HepG2 (cell line): ENCODE measurements at regions not wholly inside any gene's neighbourhood (a gene's known extent, or its start where the extent isn't known, plus 50 kb on each side); places are given as distances from the start of the nearest gene placed in this dataset.

Experiments used
- BHLHE40 ChIP-seq: IDR thresholded peaks from 2 replicates; pipeline ENCODE4 v1.6.1; 2011; ENCODE audit warnings: low read length, improper control_type of control experiment
- POLR2A ChIP-seq, 2 experiments: IDR thresholded peaks; 2 replicates each; pipeline ENCODE4 v1.6.1; 2011; ENCODE audit warnings: low read depth in 2 of 2, low read length in 2 of 2, mild to moderate bottlenecking in 1 of 2, moderate library complexity in 1 of 2; ENCODE audit not compliant: insufficient read depth in 1 of 2
- POLR2AphosphoS5 ChIP-seq: IDR thresholded peaks from 2 replicates; pipeline ENCODE4 v1.6.1; 2012; ENCODE audit warnings: low read depth, low read length
- SRY ChIP-seq: sonication (generic); formaldehyde crosslinking; IDR thresholded peaks from 2 replicates; pipeline ENCODE4 v1.8.0; 2022; ENCODE audit warnings: mild to moderate bottlenecking, missing genetic modification reagents
- ZNF256 ChIP-seq: sonication (generic); formaldehyde crosslinking; conservative IDR thresholded peaks from 2 replicates; pipeline ENCODE4 v1.4.0; 2020; ENCODE audit warnings: missing genetic modification reagents
- ZNF550 ChIP-seq: sonication (generic); formaldehyde crosslinking; IDR thresholded peaks from 2 replicates; pipeline ENCODE4 v1.4.0; 2020; ENCODE audit warnings: mild to moderate bottlenecking, missing genetic modification reagents, borderline replicate concordance
- ZNF589 ChIP-seq: sonication (generic); formaldehyde crosslinking; conservative IDR thresholded peaks from 2 replicates; pipeline ENCODE4 v1.8.0; 2022; ENCODE audit warnings: mild to moderate bottlenecking, moderate library complexity, missing genetic modification reagents
- ZNF713 ChIP-seq: sonication (generic); formaldehyde crosslinking; IDR thresholded peaks from 2 replicates; pipeline ENCODE4 v1.4.0; 2020; ENCODE audit warnings: mild to moderate bottlenecking, missing genetic modification reagents
- TF ChIP-seq, protein P1 (sequence below): sonication (generic); formaldehyde crosslinking; IDR thresholded peaks from 2 replicates; pipeline ENCODE4 v1.5.0; 2020; ENCODE audit warnings: mild to moderate bottlenecking, missing genetic modification reagents, moderate library complexity
- TF ChIP-seq, protein P2 (sequence below): sonication (generic); formaldehyde crosslinking; IDR thresholded peaks from 2 replicates; pipeline ENCODE4 v1.4.0; 2020; ENCODE audit warnings: missing genetic modification reagents
- TF ChIP-seq, protein P3 (sequence below): sonication (generic); formaldehyde crosslinking; IDR thresholded peaks from 2 replicates; pipeline ENCODE4 v1.5.0; 2020; ENCODE audit warnings: mild to moderate bottlenecking, missing genetic modification reagents
- TF ChIP-seq, protein P4 (sequence below): sonication (generic); formaldehyde crosslinking; IDR thresholded peaks from 2 replicates; pipeline ENCODE4 v1.4.0; 2020; ENCODE audit warnings: missing genetic modification reagents, borderline replicate concordance
- TF ChIP-seq, protein P5 (sequence below): IDR thresholded peaks from 2 replicates; pipeline ENCODE4 v1.6.1; 2016
- TF ChIP-seq, protein P6 (sequence below): sonication (generic); formaldehyde crosslinking; IDR thresholded peaks from 2 replicates; pipeline ENCODE4 v1.5.0; 2020; ENCODE audit warnings: missing genetic modification reagents

DNA sequence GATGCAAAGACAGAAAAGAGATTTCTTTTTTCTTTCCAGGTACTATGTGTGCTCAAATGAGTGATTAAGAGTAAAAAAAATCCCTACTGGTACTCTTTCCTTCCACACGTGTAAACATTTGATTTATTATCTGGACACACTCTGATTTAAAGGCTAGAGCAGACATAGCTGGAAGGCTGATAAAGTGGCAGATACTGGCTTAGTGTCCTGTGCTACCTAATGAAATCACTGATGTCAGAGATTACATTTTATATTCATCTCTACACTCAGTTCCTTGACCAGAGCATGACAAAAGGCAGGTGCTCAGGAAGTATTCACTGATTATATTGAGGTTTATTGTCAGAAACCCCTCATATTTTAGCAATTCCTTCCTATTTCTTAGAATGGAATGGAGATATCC lies 136.6 kb upstream of the SLC38A2 start:
- TF ChIP-seq, protein P1, sequence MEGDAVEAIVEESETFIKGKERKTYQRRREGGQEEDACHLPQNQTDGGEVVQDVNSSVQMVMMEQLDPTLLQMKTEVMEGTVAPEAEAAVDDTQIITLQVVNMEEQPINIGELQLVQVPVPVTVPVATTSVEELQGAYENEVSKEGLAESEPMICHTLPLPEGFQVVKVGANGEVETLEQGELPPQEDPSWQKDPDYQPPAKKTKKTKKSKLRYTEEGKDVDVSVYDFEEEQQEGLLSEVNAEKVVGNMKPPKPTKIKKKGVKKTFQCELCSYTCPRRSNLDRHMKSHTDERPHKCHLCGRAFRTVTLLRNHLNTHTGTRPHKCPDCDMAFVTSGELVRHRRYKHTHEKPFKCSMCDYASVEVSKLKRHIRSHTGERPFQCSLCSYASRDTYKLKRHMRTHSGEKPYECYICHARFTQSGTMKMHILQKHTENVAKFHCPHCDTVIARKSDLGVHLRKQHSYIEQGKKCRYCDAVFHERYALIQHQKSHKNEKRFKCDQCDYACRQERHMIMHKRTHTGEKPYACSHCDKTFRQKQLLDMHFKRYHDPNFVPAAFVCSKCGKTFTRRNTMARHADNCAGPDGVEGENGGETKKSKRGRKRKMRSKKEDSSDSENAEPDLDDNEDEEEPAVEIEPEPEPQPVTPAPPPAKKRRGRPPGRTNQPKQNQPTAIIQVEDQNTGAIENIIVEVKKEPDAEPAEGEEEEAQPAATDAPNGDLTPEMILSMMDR (CRISPR knock-in tag), result no peak
- TF ChIP-seq, protein P2, sequence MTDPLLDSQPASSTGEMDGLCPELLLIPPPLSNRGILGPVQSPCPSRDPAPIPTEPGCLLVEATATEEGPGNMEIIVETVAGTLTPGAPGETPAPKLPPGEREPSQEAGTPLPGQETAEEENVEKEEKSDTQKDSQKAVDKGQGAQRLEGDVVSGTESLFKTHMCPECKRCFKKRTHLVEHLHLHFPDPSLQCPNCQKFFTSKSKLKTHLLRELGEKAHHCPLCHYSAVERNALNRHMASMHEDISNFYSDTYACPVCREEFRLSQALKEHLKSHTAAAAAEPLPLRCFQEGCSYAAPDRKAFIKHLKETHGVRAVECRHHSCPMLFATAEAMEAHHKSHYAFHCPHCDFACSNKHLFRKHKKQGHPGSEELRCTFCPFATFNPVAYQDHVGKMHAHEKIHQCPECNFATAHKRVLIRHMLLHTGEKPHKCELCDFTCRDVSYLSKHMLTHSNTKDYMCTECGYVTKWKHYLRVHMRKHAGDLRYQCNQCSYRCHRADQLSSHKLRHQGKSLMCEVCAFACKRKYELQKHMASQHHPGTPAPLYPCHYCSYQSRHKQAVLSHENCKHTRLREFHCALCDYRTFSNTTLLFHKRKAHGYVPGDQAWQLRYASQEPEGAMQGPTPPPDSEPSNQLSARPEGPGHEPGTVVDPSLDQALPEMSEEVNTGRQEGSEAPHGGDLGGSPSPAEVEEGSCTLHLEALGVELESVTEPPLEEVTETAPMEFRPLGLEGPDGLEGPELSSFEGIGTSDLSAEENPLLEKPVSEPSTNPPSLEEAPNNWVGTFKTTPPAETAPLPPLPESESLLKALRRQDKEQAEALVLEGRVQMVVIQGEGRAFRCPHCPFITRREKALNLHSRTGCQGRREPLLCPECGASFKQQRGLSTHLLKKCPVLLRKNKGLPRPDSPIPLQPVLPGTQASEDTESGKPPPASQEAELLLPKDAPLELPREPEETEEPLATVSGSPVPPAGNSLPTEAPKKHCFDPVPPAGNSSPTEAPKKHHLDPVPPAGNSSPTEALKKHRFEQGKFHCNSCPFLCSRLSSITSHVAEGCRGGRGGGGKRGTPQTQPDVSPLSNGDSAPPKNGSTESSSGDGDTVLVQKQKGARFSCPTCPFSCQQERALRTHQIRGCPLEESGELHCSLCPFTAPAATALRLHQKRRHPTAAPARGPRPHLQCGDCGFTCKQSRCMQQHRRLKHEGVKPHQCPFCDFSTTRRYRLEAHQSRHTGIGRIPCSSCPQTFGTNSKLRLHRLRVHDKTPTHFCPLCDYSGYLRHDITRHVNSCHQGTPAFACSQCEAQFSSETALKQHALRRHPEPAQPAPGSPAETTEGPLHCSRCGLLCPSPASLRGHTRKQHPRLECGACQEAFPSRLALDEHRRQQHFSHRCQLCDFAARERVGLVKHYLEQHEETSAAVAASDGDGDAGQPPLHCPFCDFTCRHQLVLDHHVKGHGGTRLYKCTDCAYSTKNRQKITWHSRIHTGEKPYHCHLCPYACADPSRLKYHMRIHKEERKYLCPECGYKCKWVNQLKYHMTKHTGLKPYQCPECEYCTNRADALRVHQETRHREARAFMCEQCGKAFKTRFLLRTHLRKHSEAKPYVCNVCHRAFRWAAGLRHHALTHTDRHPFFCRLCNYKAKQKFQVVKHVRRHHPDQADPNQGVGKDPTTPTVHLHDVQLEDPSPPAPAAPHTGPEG (CRISPR knock-in tag), result no peak
- no peak for TF ChIP-seq ZNF713 (CRISPR knock-in tag)
- TF ChIP-seq, protein P3, sequence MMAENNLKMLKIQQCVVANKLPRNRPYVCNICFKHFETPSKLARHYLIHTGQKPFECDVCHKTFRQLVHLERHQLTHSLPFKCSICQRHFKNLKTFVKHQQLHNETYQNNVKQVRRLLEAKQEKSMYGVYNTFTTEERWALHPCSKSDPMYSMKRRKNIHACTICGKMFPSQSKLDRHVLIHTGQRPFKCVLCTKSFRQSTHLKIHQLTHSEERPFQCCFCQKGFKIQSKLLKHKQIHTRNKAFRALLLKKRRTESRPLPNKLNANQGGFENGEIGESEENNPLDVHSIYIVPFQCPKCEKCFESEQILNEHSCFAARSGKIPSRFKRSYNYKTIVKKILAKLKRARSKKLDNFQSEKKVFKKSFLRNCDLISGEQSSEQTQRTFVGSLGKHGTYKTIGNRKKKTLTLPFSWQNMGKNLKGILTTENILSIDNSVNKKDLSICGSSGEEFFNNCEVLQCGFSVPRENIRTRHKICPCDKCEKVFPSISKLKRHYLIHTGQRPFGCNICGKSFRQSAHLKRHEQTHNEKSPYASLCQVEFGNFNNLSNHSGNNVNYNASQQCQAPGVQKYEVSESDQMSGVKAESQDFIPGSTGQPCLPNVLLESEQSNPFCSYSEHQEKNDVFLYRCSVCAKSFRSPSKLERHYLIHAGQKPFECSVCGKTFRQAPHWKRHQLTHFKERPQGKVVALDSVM (CRISPR knock-in tag), result no peak
- no peak for TF ChIP-seq POLR2A (IDR thresholded peaks at IDR 0.05; ENCODE audit: insufficient read depth in 1 of 2, low read depth in 2 of 2, low read length in 2 of 2)
- TF ChIP-seq, protein P4, sequence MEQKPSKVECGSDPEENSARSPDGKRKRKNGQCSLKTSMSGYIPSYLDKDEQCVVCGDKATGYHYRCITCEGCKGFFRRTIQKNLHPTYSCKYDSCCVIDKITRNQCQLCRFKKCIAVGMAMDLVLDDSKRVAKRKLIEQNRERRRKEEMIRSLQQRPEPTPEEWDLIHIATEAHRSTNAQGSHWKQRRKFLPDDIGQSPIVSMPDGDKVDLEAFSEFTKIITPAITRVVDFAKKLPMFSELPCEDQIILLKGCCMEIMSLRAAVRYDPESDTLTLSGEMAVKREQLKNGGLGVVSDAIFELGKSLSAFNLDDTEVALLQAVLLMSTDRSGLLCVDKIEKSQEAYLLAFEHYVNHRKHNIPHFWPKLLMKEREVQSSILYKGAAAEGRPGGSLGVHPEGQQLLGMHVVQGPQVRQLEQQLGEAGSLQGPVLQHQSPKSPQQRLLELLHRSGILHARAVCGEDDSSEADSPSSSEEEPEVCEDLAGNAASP (CRISPR knock-in tag), result no peak
- TF ChIP-seq SRY (CRISPR knock-in tag), result no peak
- no peak for TF ChIP-seq BHLHE40
- TF ChIP-seq, protein P5, sequence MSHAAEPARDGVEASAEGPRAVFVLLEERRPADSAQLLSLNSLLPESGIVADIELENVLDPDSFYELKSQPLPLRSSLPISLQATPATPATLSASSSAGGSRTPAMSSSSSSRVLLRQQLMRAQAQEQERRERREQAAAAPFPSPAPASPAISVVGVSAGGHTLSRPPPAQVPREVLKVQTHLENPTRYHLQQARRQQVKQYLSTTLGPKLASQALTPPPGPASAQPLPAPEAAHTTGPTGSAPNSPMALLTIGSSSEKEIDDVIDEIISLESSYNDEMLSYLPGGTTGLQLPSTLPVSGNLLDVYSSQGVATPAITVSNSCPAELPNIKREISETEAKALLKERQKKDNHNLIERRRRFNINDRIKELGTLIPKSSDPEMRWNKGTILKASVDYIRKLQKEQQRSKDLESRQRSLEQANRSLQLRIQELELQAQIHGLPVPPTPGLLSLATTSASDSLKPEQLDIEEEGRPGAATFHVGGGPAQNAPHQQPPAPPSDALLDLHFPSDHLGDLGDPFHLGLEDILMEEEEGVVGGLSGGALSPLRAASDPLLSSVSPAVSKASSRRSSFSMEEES (CRISPR knock-in tag), result no peak
- no peak for TF ChIP-seq ZNF256 (CRISPR knock-in tag)
- TF ChIP-seq, protein P6, sequence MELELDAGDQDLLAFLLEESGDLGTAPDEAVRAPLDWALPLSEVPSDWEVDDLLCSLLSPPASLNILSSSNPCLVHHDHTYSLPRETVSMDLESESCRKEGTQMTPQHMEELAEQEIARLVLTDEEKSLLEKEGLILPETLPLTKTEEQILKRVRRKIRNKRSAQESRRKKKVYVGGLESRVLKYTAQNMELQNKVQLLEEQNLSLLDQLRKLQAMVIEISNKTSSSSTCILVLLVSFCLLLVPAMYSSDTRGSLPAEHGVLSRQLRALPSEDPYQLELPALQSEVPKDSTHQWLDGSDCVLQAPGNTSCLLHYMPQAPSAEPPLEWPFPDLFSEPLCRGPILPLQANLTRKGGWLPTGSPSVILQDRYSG, result no peak
- no peak for TF ChIP-seq ZNF550 (CRISPR knock-in tag)
- no peak for TF ChIP-seq ZNF589
- TF ChIP-seq POLR2AphosphoS5, result no peak
